ENCODE measurements at regions not wholly inside any gene's neighbourhood (a gene's known extent, or its start where the extent isn't known, plus 50 kb on each side); places are given as distances from the start of the nearest gene placed in this dataset.
"Not testable (repeated sequence)": the region's sequence is repeated elsewhere in the genome, so short reads cannot be mapped to it uniquely, and the experiment has no call there.

GRCh38 chr17:43345515-43345914, 53.3 kb upstream of the ARL4D start:
- FAIRE-seq: not testable (repeated sequence)

DNA sequence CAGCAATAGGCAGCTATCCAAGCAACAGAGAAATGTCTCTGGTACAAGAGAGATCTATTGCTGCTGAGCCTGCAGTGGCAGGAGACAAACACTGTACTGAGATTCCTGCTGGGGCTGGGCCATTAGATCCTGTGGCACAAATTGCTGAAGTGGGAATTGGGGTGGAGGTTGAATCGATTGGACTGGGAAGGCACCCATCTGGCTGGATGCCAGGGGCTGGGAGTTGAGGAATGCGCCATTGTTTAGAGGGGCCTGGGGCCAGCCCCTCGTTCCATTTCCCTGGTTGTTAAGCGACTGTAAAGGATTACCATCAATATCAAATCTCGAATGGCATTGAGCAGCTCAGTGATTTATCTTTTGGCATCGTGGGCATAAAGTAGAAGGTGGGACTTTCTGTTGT, 54.1 kb upstream of the ARL4D start:
- no peak for FAIRE-seq

GRCh38 chr17:43342589-43342890, 56.3 kb upstream of the ARL4D start:
- no peak for FAIRE-seq

DNA sequence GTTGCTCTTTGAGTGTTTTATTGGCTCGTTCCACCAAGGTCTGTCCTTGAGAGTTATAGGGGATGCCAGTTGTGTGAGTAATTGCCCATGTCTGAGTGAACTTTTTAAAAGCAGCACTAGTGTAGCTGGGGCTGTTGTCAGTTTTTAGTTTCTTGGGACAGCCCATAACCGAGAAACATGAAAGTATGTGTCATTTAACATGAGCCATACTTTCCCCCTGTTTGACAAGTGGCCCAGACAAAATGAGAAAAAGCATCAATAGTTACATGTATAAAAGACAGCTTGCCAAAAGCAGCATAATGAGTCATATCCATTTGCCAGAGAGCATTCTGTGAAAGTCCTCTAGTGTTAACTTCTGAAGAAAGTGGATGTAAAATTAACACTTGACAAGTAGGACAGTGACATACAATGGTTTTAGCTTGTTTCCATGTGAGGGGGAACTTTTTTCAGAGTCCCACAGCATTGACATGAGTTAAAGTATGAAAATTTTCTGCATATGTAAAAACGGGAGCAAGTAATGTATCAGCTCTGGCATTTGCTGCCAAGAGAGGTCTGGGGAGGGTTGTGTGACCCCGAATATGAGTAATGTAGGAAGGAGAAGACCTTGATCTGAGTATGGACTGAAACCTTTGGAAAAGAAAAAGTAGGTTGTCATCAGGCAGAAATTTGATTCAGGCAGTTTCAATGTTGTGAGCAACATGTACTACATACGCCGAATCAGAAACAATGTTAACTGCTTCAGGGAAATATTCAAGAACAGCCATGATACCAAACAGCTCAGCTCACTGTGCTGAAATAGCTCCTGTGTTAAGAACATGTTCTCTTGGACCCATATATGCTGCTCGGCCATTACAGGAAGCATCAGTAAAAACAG, 56.8 kb upstream of the ARL4D start:
- no peak for FAIRE-seq

DNA sequence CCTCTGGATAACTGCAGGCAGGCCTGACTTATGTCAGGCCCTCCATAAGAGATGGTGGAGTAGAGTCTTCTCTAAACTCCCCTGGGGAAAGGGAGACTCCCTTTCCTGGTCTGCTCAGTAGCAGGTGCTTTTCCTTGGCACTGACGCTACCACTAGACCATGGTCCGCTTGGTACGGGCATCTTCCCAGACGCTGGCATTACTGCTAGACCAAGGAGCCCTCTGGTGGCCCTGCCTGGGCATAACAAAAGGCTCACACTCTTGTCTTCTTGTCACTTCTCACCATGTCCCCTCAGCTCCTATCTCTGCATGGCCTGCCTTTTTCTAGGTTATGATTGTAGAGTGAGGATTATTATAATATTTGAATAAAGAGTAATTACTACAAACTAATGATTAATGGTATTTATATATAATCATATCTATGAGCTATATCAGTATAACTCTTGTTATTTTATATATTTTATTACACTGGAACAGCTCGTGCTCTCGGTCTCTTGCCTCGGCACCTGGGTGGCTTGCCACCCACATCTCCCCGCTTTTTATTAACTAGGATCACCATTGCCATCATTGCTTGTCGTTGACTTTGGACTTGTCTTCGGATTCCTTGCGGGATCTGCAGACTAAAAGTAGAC, 59.8 kb upstream of the ARL4D start:
- FAIRE-seq: no peak

DNA sequence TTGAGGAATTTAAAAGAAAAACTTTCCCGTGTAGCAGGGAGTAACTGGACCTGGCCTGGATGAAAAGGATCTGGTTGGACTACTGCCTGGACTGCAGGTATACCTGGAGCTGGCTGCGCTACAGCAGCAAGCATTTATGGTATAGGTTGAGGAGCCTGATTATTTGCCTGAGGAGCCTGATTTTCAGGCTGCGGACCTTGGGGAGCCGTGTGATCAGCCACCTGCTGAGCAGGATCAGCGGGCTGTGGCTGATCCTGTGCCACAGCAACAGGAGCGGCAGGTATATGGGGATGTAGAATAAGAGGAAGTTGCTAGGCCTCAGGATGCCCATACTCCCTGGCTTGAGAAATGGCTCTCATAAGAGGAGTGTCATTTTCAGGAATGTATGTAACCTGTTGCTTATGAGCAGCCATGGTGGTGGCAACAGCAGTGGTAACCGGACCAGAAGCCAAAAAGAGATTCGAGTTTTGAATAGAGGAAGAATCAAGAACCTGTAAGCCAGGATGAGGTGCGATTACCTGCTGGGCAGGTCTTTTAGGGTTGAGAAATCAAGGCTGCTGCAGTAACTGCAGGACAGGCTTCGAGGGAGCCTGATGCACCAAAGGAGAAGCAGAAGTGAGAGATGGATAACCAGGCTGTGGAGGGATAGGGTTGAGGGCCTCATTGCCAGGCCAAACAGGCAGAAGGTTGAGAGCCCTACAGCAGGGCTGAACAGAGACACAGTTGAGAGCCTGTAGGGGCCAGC, 60.9 kb upstream of the ARL4D start:
- FAIRE-seq: no peak

DNA sequence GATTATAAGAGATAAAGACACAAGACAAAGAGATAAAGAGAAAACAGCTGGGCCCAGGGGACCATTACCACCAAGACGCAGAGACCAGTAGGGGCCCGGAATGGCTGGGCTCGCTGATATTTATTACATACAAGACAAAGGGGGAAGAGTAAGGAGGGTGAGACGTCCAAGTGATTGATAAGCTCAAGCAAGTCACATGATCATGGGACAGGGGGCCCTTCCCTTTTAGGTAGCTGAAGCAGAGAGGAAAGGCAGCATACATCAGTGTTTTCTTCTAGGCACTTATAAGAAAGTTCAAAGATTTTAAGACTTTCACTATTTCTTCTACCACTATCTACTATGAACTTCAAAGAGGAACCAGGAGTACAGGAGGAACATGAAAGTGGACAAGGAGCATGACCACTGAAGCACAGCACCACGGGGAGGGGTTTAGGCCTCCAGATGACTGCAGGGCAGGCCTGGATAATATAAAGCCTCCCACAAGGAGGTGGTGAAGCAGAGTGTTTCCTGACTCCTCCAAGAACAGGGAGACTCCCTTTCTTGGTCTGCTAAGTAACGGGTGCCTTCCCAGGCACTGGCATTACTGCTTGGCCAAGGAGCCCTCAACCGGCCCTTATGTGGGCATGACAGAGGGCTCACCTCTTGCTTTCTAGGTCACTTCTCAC, 63.9 kb upstream of the ARL4D start:
- FAIRE-seq: no peak

- no peak for FAIRE-seq
Observed at GRCh38 chr17:43333433-43333943, 65.3 kb upstream of the ARL4D start.

DNA sequence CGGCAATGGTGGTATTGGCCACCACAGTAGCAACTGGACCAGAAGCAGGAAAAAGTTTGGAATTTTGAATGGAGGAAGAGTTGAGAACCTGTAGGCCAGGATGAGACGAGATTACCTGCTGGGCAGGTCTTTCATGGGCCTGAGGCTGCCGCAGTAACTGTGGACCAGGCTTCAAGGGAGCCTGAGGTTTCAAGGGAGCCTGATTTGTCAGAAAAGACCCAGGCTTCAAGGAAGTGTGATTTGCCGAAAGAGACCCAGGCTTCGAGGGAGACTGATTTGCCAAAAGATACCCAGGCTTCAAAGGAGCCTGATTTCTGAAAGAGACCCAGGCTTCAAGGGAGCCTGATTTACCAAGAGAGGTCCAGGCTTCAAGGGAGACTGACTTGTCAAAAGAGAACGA, 66.6 kb upstream of the ARL4D start:
- FAIRE-seq: no peak

DNA sequence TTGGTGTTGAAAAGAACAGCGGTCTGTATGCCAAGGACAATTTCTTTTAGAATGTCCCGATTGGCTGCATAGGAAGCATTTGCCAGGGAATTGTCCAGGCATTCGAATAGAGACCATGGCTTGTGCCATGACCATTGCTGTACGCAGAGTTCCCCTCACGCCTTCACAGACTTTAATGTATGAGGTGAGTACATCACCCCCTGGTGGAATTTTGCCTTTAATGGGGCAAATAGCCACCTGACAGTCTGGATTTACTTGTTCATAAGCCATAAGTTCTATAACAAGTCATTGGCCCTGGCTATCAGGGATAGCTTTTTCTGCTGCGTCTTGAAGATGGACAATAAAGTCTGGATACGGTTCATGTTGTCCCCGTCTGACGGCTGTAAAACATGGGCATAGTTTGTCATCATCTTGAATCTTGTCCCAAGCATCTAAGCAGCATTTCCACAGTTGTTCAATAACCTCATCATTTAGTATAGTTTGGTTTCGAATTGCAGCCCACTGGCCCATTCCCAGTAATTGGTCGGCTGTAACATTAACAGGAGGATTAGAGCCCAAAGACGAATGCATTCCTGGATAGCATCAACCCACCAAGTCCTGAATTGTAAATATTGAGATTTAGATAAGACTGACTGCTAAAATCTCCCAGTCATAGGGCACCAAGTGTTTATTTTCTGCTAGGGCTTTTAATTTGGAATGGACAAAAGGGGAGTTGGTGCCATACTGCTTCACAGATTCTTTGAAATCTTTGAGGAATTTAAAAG, 67.7 kb upstream of the ARL4D start:
- no peak for FAIRE-seq

DNA sequence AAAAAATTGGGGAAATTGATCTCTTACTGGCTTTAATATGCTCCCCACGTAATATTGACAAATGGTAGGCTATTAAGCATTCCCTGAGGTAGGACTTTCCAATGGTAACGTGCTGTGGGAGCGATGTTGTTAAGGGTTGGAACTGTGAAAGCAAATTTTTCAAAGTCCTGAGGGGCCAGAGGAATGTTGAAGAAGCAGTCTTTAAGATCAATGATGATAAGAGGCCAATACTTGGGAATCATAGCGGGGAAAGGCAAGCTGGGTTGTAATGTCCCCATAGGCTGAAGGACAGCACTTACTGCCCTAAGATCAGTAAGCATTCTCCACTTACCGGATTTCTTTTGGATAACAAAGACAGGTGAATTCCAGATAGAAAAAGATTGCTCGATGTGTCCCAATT, 69.6 kb upstream of the ARL4D start:
- FAIRE-seq: no peak

- FAIRE-seq: no peak
Observed at GRCh38 chr17:43328650-43329049, 70.1 kb upstream of the ARL4D start.

DNA sequence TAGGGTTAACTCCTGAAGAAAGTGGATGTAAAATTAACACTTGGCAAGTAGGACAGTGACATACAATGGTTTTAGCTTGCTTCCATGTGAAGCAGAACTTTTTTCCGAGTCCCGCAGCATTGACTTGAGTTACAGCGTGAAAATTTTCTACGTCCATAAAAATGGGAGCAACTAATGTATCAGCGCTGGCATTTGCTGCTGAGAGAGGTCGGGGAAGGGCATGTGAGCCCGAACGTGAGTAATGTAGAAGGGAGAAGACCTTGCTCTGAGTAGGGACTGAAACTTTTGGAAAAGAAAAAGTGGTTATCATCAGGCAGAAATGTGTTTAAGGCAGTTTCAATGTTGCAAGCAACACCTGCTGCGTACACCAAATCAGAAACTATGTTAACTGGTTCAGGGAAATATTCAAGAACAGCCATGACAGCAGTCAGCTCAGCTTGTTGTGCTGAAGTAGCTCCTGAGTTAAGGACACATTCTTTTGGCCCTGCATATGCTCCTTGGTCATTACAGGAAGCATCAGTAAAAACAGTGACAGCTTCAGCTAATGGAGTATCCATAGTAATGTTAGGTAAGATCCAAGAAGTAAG, 70.9 kb upstream of the ARL4D start:
- no peak for FAIRE-seq

DNA sequence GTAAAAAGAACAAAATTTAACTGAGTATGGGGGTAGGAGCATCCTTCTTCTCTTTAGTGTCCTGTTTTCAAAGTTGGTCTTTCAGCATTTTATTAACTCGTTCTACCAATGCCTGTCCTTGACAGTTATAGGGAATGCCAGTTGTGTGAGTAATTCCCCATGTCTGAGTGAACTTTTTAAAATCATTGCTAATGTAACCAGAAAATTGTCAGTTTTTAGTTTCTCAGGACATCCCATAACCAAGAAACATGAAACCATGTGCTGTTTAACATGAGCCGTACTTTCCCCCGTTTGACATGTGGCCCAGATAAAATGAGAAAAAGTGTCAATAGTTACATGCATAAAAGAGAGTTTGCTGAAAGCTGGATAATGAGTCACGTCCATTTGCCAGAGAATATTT, 71.4 kb upstream of the ARL4D start:
- FAIRE-seq: no peak

DNA sequence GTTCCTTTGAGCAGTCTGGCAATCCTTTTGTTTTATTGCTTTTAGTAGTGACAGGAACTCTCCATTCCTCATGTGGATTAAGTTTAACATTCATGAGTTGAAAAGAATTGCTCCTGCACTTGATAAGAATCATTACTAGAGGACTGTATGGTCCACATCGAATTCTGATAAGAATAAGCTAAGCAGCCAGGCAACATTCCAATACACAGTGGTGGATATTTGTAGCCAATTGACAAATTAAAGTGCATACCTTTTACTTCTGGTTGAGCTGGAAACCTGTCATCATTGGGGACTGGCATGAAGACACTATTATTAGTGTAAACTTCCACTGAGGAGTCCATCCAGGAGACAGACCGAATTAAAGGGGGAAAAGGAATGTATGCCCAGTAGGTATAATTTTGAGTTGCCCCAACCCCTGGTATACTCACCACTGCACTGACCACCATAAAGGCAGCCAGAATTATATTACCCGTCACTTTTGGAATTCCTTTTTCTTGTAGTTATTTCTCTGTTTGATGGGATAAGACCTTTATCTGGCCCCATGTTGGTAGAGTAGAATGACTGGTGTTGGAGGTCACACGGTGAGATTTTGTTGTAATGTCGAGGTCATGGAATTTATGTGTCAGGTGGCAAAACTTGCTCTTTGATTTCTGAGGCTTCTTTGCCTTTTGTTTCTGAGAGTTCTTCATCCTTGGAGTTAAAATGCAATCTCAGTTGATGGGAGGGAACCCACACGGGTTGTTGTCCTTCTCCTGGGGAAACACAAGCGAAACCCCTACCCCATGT, 72.1 kb upstream of the ARL4D start:
- FAIRE-seq: no peak

DNA sequence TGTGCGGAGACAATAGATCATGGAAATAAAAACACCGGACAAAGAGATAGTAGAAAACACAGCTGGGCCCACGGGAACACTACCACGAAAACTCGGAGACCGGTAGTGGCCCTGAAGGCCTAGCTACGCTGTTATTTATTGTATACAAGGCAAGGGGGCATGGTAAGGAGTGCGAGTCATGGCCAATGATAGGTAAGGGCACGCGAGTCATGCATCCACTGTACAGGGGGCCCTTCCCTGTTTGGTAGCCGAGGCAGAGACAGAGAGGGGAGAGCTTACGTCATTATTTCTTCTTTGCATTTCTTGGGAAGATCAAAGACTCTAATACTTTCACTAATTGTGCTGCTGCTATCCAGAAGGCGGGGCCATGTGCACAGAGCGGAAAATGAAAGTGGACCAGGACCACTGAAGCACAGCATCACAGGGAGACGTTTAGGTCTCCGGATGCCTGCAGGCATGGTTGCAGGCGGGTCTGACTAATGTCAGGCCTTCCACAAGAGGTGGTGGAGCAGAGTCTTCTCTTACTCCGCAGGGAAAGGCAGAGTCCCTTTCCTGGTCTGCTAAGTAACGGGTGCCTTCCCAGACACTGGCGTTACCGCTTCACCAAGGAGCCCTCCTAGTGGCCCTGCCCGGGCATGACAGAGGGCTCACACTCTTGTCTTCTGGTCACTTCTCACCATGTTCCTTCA, 74.4 kb upstream of the ARL4D start:
- FAIRE-seq: no peak

DNA sequence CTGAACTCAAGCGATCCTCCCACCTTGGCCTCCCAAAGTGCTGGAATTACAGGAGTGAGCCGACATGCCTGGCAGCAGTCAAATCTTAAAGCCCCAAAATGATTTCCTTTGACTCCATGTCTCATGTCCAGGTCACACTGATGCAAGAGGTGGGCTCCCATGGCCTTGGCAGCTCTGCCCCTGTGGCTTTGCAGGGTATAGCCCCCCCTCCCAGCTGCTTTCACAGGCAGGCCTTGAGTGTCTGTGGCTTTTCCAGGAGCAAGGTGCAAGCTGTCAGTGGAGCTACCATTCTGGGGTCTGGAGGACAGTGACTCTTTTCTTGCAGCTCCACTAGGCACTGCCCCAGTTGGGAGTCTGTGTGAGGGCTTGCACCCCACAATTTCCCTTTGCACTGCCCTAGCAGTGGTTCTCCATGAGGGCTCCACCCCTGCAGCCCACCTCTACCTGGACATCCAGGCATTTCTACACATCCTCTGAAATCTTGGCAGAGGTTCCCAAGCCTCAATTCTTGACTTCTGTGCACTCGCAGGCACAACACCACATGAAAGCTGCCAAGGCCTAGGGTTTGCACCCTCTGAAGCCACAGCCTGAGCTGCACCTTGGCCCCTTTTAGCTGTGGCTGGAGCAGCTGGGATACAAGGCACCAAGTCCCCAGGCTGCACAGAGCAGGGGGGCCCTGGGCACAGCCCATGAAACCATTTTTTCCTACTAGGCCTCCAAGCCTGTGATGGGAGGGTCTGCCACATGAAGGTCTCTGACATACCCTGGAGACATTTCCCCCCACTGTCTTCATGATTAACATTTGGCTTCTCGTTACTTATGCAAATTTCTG, 79.3 kb upstream of the ARL4D start:
- FAIRE-seq: no peak

GRCh38 chr17:43316522-43317142, 82.2 kb upstream of the ARL4D start:
- no peak for FAIRE-seq

DNA sequence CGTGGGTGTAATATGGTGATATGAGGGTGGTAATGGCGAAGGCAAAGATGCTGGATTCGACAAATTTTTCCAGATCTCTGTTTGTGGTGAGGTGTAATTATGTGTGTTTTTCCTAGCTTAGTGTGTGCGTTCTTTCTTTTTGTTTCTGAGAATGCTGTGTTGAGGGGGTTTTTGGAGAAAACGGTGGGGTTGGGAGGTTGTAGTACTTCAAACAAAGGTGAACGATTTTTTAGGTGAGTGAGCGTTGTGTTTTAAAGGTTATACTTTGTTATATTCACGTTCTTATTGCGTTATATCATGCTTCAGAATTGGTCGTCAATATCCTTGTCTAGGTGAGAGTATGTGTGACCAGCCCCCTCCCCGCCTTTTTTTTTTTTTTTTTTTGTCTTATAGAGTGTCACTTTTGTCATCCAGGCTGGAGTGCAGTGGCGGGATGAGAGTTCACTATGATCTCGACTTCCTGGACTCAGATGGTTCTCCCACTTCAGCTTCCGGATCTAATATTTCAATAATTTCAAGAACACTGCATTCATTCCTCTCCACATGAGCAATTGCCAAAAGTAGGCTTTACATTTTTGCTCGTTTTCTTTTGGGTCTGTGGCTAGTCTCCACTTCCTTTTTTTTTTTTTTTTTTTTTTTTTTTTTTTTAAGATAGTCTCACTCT, 82.2 kb upstream of the RNU2-1 start:
- peak; percentile 89 for FAIRE-seq
